CD4-positive, alpha-beta memory T cell (primary cell): ENCODE measurements at regions not wholly inside any gene's neighbourhood (a gene's known extent, or its start where the extent isn't known, plus 50 kb on each side); places are given as distances from the start of the nearest gene placed in this dataset.

ENCODE experiments used
- CTCF ChIA-PET: fragments of 350-600 bp; sonication (Branson Sonifier 250); formaldehyde crosslinking; loops from one replicate; lab custom pipeline; 2021; ENCODE audit warnings: inconsistent platforms; ENCODE audit not compliant: partially characterized antibody; lab: Charles Lee
- POLR2A ChIA-PET: fragments of 350-600 bp; sonication (Branson Sonifier 250); formaldehyde crosslinking; loops from one replicate; lab custom pipeline; 2021; ENCODE audit not compliant: partially characterized antibody; lab: Charles Lee
- DNase-seq, 5 donors: peaks; one replicate each; pipeline versions ENCODE4 v3.0.0 to v3.0.0-alpha.2; 2020 to 2022; ENCODE audit warnings: mixed read lengths in 1 of 5
- H3K27ac ChIP-seq: one replicate; pipeline ENCODE4 v1.7.0; 2013; ENCODE audit warnings: low read depth, low read length
- H3K27me3 ChIP-seq: 2 replicates; pipeline ENCODE4 v1.7.0; 2013; ENCODE audit warnings: mild to moderate bottlenecking, low read length, moderate library complexity; ENCODE audit not compliant: insufficient read depth
- H3K36me3 ChIP-seq: 2 replicates; pipeline ENCODE4 v1.7.0; 2013; ENCODE audit warnings: mild to moderate bottlenecking, low read length, moderate library complexity; ENCODE audit not compliant: insufficient read depth
- H3K4me1 ChIP-seq: 2 replicates; pipeline ENCODE4 v1.7.0; 2013; ENCODE audit warnings: mild to moderate bottlenecking, low read length, moderate library complexity; ENCODE audit not compliant: insufficient read depth
- H3K4me3 ChIP-seq, 2 donors: one replicate each; pipeline ENCODE4 v1.7.0; 2013; ENCODE audit warnings: low read length in 2 of 2, mild to moderate bottlenecking in 1 of 2
- H3K9me3 ChIP-seq, 2 donors: one replicate each; pipeline ENCODE4 v1.7.0; 2013; ENCODE audit warnings: low read length in 2 of 2, control low read depth in 1 of 2; ENCODE audit not compliant: control insufficient read depth in 1 of 2
- H3K27ac Mint-ChIP-seq, 7 donors: one replicate each; pipeline ENCODE4 v1.8.0; 2020 to 2021; ENCODE audit warnings: mixed read lengths in 7 of 7, mild to moderate bottlenecking in 6 of 7, inconsistent platforms in 3 of 7, moderate library complexity in 3 of 7
- H3K27me3 Mint-ChIP-seq, 2 donors: one replicate each; pipeline ENCODE4 v1.8.0; 2020 to 2021; ENCODE audit warnings: mixed read lengths in 2 of 2
- H3K36me3 Mint-ChIP-seq, 2 donors: one replicate each; pipeline ENCODE4 v1.8.0; 2020 to 2021; ENCODE audit warnings: mixed read lengths in 2 of 2, inconsistent platforms in 1 of 2, mild to moderate bottlenecking in 1 of 2
- H3K4me1 Mint-ChIP-seq, 4 donors: one replicate each; pipeline ENCODE4 v1.8.0; 2020 to 2021; ENCODE audit warnings: mixed read lengths in 4 of 4, mild to moderate bottlenecking in 1 of 4
- H3K4me3 Mint-ChIP-seq, 8 donors: one replicate each; pipeline ENCODE4 v1.8.0; 2020 to 2021; ENCODE audit warnings: mixed read lengths in 8 of 8, mild to moderate bottlenecking in 7 of 8, moderate library complexity in 6 of 8, inconsistent platforms in 3 of 8
- H3K9me3 Mint-ChIP-seq, 8 donors: one replicate each; pipeline ENCODE4 v1.8.0; 2020 to 2021; ENCODE audit warnings: mixed read lengths in 8 of 8, mild to moderate bottlenecking in 5 of 8, inconsistent platforms in 3 of 8, moderate library complexity in 1 of 8
- intact Hi-C: fragments of 100-400 bp; cut with micrococcal nuclease; formaldehyde crosslinking; loops from one replicate; pipeline ENCODE4 v1.15.1; 2023

GRCh38 chr6:119535332-119535731 is 185.8 kb upstream of the MAN1A1 start:
- intact Hi-C loops, result no loop called here
- Histone ChIP-seq H3K36me3 (no peaks in the 10 kb centered on the region), H3K4me1 (no peaks in the 10 kb centered on the region), H3K27me3 (no peaks in the 10 kb centered on the region), H3K27ac (no peak overlapping the region), H3K9me3 (no peaks in the 10 kb centered on the region), H3K4me3 (no peak overlapping the region)
- Mint-ChIP-seq H3K36me3 (no peaks in the 10 kb centered on the region), H3K4me1 (peaks cover 0 to 6% (median 1%) of the 10 kb centered on the region in 4 donors), H3K27me3 (peaks cover 4% of the 10 kb centered on the region in 2 donors), H3K27ac (no peak overlapping the region), H3K9me3 (no peaks in the 10 kb centered on the region), H3K4me3 (no peak overlapping the region)
- POLR2A ChIA-PET, result no interaction called here
- CTCF ChIA-PET, result no interaction called here
- no peak for DNase-seq

GRCh38 chr6:119533603-119534279 is 184.2 kb upstream of the MAN1A1 start:
- no peaks in the 10 kb centered on the region for H3K9me3 Mint-ChIP-seq
- no peak overlapping the region for H3K4me3 Mint-ChIP-seq
- H3K27ac ChIP-seq, result no peak overlapping the region
- H3K27me3 ChIP-seq, result no peaks in the 10 kb centered on the region
- ChIA-PET CTCF (no interaction called here), POLR2A (no interaction called here)
- intact Hi-C loops, result no loop called here
- H3K4me3 ChIP-seq, result no peak overlapping the region
- peaks cover 4% of the 10 kb centered on the region in 2 donors for H3K27me3 Mint-ChIP-seq
- no peak overlapping the region for H3K27ac Mint-ChIP-seq
- DNase-seq, result no peak
- peaks cover 0 to 6% (median 1%) of the 10 kb centered on the region in 4 donors for H3K4me1 Mint-ChIP-seq
- no peaks in the 10 kb centered on the region for H3K4me1 ChIP-seq
- no peaks in the 10 kb centered on the region for H3K9me3 ChIP-seq
- no peaks in the 10 kb centered on the region for H3K36me3 ChIP-seq
- H3K36me3 Mint-ChIP-seq, result no peaks in the 10 kb centered on the region

- ChIA-PET POLR2A (no interaction called here), CTCF (no interaction called here)
Observed at GRCh38 chr6:119527231-119527578, 177.6 kb upstream of the MAN1A1 start.

GRCh38 chr6:119526561-119527230 is 177.1 kb upstream of the MAN1A1 start:
- Mint-ChIP-seq H3K4me1 (no peaks in the 10 kb centered on the region), H3K27ac (no peak overlapping the region), H3K9me3 (no peaks in the 10 kb centered on the region), H3K36me3 (no peaks in the 10 kb centered on the region), H3K4me3 (no peak overlapping the region), H3K27me3 (peaks cover 2 to 4% of the 10 kb centered on the region in 2 donors)
- no peak for DNase-seq
- intact Hi-C loops, result no loop called here
- H3K4me1 ChIP-seq, result no peaks in the 10 kb centered on the region
- no peaks in the 10 kb centered on the region for H3K36me3 ChIP-seq
- POLR2A ChIA-PET, result no interaction called here
- no peak overlapping the region for H3K4me3 ChIP-seq
- no peaks in the 10 kb centered on the region for H3K9me3 ChIP-seq
- CTCF ChIA-PET, result no interaction called here
- no peak overlapping the region for H3K27ac ChIP-seq
- H3K27me3 ChIP-seq, result no peaks in the 10 kb centered on the region

More at GRCh38 chr6:119527231-119527578, 177.6 kb upstream of the MAN1A1 start:
- H3K36me3 Mint-ChIP-seq, result no peaks in the 10 kb centered on the region
- Histone ChIP-seq H3K4me1 (no peaks in the 10 kb centered on the region), H3K36me3 (no peaks in the 10 kb centered on the region), H3K4me3 (no peak overlapping the region), H3K27me3 (no peaks in the 10 kb centered on the region), H3K27ac (no peak overlapping the region), H3K9me3 (no peaks in the 10 kb centered on the region)
- DNase-seq, result no peak
- intact Hi-C loops, result no loop called here
- H3K27me3 Mint-ChIP-seq, result peaks cover 2 to 4% of the 10 kb centered on the region in 2 donors
- no peak overlapping the region for H3K4me3 Mint-ChIP-seq
- H3K4me1 Mint-ChIP-seq, result no peaks in the 10 kb centered on the region
- no peak overlapping the region for H3K27ac Mint-ChIP-seq
- H3K9me3 Mint-ChIP-seq, result no peaks in the 10 kb centered on the region

- intact Hi-C loops, result no loop called here
- no peak for DNase-seq
- H3K27ac ChIP-seq, result no peak overlapping the region
- H3K27me3 Mint-ChIP-seq, result peaks cover 3 to 4% of the 10 kb centered on the region in 2 donors
- no peaks in the 10 kb centered on the region for H3K36me3 Mint-ChIP-seq
- CTCF ChIA-PET, result no interaction called here
- no peak overlapping the region for H3K4me3 Mint-ChIP-seq
- H3K4me3 ChIP-seq, result no peak overlapping the region
- H3K9me3 Mint-ChIP-seq, result no peaks in the 10 kb centered on the region
- POLR2A ChIA-PET, result no interaction called here
- H3K9me3 ChIP-seq, result no peaks in the 10 kb centered on the region
- H3K27ac Mint-ChIP-seq, result no peak overlapping the region
- H3K4me1 ChIP-seq, result no peaks in the 10 kb centered on the region
- H3K27me3 ChIP-seq, result no peaks in the 10 kb centered on the region
- no peaks in the 10 kb centered on the region for H3K4me1 Mint-ChIP-seq
- no peaks in the 10 kb centered on the region for H3K36me3 ChIP-seq
Observed at GRCh38 chr6:119524410-119524809, 174.8 kb upstream of the MAN1A1 start.

- Histone ChIP-seq H3K27me3 (no peaks in the 10 kb centered on the region), H3K27ac (no peak overlapping the region), H3K9me3 (no peaks in the 10 kb centered on the region), H3K4me1 (no peaks in the 10 kb centered on the region), H3K36me3 (no peaks in the 10 kb centered on the region), H3K4me3 (no peak overlapping the region)
- no peak overlapping the region for H3K27ac Mint-ChIP-seq
- no peak for DNase-seq
- POLR2A ChIA-PET, result no interaction called here
- H3K36me3 Mint-ChIP-seq, result no peaks in the 10 kb centered on the region
- no peaks in the 10 kb centered on the region for H3K9me3 Mint-ChIP-seq
- H3K4me3 Mint-ChIP-seq, result no peak overlapping the region
- no peaks in the 10 kb centered on the region for H3K4me1 Mint-ChIP-seq
- peaks cover 3% of the 10 kb centered on the region in 2 donors for H3K27me3 Mint-ChIP-seq
- intact Hi-C loops, result no loop called here
- CTCF ChIA-PET, result no interaction called here
Observed at GRCh38 chr6:119523556-119523955, 174.0 kb upstream of the MAN1A1 start.

- POLR2A ChIA-PET, result no interaction called here
- DNase-seq, result no peak
- H3K9me3 Mint-ChIP-seq, result no peaks in the 10 kb centered on the region
- Histone ChIP-seq H3K36me3 (no peaks in the 10 kb centered on the region), H3K4me3 (no peak overlapping the region), H3K9me3 (no peaks in the 10 kb centered on the region), H3K4me1 (no peaks in the 10 kb centered on the region), H3K27ac (no peak overlapping the region), H3K27me3 (no peaks in the 10 kb centered on the region)
- no peaks in the 10 kb centered on the region for H3K36me3 Mint-ChIP-seq
- H3K27me3 Mint-ChIP-seq, result peaks cover 1% of the 10 kb centered on the region in 2 donors
- CTCF ChIA-PET, result no interaction called here
- no peak overlapping the region for H3K4me3 Mint-ChIP-seq
- intact Hi-C loops, result no loop called here
- H3K27ac Mint-ChIP-seq, result no peak overlapping the region
- H3K4me1 Mint-ChIP-seq, result no peaks in the 10 kb centered on the region
Observed at GRCh38 chr6:119521251-119521650, 171.7 kb upstream of the MAN1A1 start.
